ENCODE measurements at regions not wholly inside any gene's neighbourhood (a gene's known extent, or its start where the extent isn't known, plus 50 kb on each side); places are given as distances from the start of the nearest gene placed in this dataset.

DNA sequence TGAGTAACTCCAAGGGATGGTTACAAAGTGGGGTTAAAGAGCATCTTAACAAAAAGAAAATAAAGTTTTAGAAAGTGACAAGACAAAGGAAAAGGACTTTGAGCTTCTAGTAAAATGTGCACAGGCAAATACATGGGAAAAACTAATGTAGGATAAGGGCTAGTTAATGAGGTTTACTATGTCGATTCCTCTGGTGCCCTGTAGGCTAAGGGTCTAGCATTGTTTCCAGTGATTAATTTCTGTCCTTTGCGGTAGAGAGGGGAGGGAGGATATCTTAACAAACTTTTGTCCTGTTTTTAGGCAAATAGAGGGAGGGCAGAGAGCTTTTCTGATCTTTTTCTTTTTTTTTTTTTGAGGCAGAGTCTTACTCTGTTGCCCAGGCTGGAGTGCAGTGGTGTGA lies 96.6 kb upstream of the SIAH1 start:
- TF ChIP-seq, protein P1, sequence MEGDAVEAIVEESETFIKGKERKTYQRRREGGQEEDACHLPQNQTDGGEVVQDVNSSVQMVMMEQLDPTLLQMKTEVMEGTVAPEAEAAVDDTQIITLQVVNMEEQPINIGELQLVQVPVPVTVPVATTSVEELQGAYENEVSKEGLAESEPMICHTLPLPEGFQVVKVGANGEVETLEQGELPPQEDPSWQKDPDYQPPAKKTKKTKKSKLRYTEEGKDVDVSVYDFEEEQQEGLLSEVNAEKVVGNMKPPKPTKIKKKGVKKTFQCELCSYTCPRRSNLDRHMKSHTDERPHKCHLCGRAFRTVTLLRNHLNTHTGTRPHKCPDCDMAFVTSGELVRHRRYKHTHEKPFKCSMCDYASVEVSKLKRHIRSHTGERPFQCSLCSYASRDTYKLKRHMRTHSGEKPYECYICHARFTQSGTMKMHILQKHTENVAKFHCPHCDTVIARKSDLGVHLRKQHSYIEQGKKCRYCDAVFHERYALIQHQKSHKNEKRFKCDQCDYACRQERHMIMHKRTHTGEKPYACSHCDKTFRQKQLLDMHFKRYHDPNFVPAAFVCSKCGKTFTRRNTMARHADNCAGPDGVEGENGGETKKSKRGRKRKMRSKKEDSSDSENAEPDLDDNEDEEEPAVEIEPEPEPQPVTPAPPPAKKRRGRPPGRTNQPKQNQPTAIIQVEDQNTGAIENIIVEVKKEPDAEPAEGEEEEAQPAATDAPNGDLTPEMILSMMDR (conservative IDR thresholded peaks at IDR 0.05; ENCODE audit: low read length): no peak
- TF ChIP-seq EZH2phosphoT487 (IDR thresholded peaks at IDR 0.05; ENCODE audit: borderline replicate concordance, low read depth, low read length): no peak

All from OCI-LY7 (cell line).